ENCODE measurements at regions not wholly inside any gene's neighbourhood (a gene's known extent, or its start where the extent isn't known, plus 50 kb on each side); places are given as distances from the start of the nearest gene placed in this dataset.

GRCh38 chr4:124913237-124913636, 200.7 kb upstream of the ANKRD50 start:
- DNase-seq (ENCODE audit: low spot score, unreplicated experiment): no peak
- Mint-ChIP-seq H3K9me3 (ENCODE audit: low read depth) (peaks cover 12% of the 10 kb centered on the region), H3K27me3 (no peaks in the 10 kb centered on the region), H3K27ac (peak overlapping the region; percentile 84), H3K36me3 (ENCODE audit: insufficient read depth) (peaks cover 4% of the 10 kb centered on the region), H3K4me1 (ENCODE audit: low read depth) (no peaks in the 10 kb centered on the region), H3K4me3 (ENCODE audit: low read depth) (no peak overlapping the region)
- no peak for TF ChIP-seq CTCF (IDR thresholded peaks at IDR 0.05; ENCODE audit: unreplicated experiment)

- Mint-ChIP-seq H3K27ac (no peak overlapping the region), H3K4me3 (ENCODE audit: low read depth) (no peak overlapping the region)
These were observed 197.8 kb upstream of the ANKRD50 start for GRCh38 chr4:124910327-124910726.

GRCh38 chr4:124907881-124908280, 195.3 kb upstream of the ANKRD50 start:
- Mint-ChIP-seq H3K9me3 (ENCODE audit: low read depth) (peaks cover 10% of the 10 kb centered on the region), H3K4me1 (ENCODE audit: low read depth) (peaks cover 16% of the 10 kb centered on the region)

More at GRCh38 chr4:124910327-124910726, 197.8 kb upstream of the ANKRD50 start:
- Mint-ChIP-seq H3K27me3 (no peaks in the 10 kb centered on the region), H3K36me3 (ENCODE audit: insufficient read depth) (peaks cover 4% of the 10 kb centered on the region), H3K9me3 (ENCODE audit: low read depth) (peaks cover 12% of the 10 kb centered on the region), H3K4me1 (ENCODE audit: low read depth) (no peaks in the 10 kb centered on the region)
- TF ChIP-seq CTCF (IDR thresholded peaks at IDR 0.05; ENCODE audit: unreplicated experiment): no peak
- no peak for DNase-seq (ENCODE audit: low spot score, unreplicated experiment)

GRCh38 chr4:124905441-124905840, 192.9 kb upstream of the ANKRD50 start:
- no peak for TF ChIP-seq CTCF (IDR thresholded peaks at IDR 0.05; ENCODE audit: unreplicated experiment)
- H3K9me3 Mint-ChIP-seq (ENCODE audit: low read depth): no peaks in the 10 kb centered on the region
- no peaks in the 10 kb centered on the region for H3K36me3 Mint-ChIP-seq (ENCODE audit: insufficient read depth)
- H3K4me3 Mint-ChIP-seq (ENCODE audit: low read depth): no peak overlapping the region
- H3K27me3 Mint-ChIP-seq: no peaks in the 10 kb centered on the region
- H3K27ac Mint-ChIP-seq: no peak overlapping the region
- DNase-seq (ENCODE audit: low spot score, unreplicated experiment): no peak
- H3K4me1 Mint-ChIP-seq (ENCODE audit: low read depth): peaks cover 38% of the 10 kb centered on the region

More at GRCh38 chr4:124907881-124908280, 195.3 kb upstream of the ANKRD50 start:
- H3K4me3 Mint-ChIP-seq (ENCODE audit: low read depth): no peak overlapping the region
- no peak for DNase-seq (ENCODE audit: low spot score, unreplicated experiment)
- no peak overlapping the region for H3K27ac Mint-ChIP-seq
- H3K36me3 Mint-ChIP-seq (ENCODE audit: insufficient read depth): peaks cover 4% of the 10 kb centered on the region
- no peaks in the 10 kb centered on the region for H3K27me3 Mint-ChIP-seq
- no peak for TF ChIP-seq CTCF (IDR thresholded peaks at IDR 0.05; ENCODE audit: unreplicated experiment)

GRCh38 chr4:124904723-124905388, 192.3 kb upstream of the ANKRD50 start:
- Mint-ChIP-seq H3K27me3 (no peaks in the 10 kb centered on the region), H3K27ac (peak overlapping the region; percentile 90), H3K4me1 (ENCODE audit: low read depth) (peaks cover 40% of the 10 kb centered on the region), H3K9me3 (ENCODE audit: low read depth) (no peaks in the 10 kb centered on the region), H3K4me3 (ENCODE audit: low read depth) (no peak overlapping the region), H3K36me3 (ENCODE audit: insufficient read depth) (no peaks in the 10 kb centered on the region)
- no peak for TF ChIP-seq CTCF (IDR thresholded peaks at IDR 0.05; ENCODE audit: unreplicated experiment)
- DNase-seq (ENCODE audit: low spot score, unreplicated experiment): no peak
